T-helper 2 cell (primary cell): ENCODE measurements at regions not wholly inside any gene's neighbourhood (a gene's known extent, or its start where the extent isn't known, plus 50 kb on each side); places are given as distances from the start of the nearest gene placed in this dataset.
A peak's percentile ranks its signal among the peaks of the same experiment; 100 is the strongest.

ENCODE experiments used
- DNase-seq, 5 experiments: peaks; one replicate each; pipeline versions ENCODE4 v3.0.0 to v3.0.0-alpha.2; 2012 to 2022

- no peak for DNase-seq
These were observed 86.3 kb upstream of the STEAP1B start for GRCh38 chr7:22586101-22586785.

- no peak for DNase-seq
These were observed 84.2 kb upstream of the STEAP1B start for GRCh38 chr7:22584179-22584578.

- no peak for DNase-seq
These were observed 83.1 kb upstream of the STEAP1B start for GRCh38 chr7:22582863-22583622.

- peak in 1 of 5 experiments; percentile 34 for DNase-seq
These were observed 81.1 kb upstream of the STEAP1B start for GRCh38 chr7:22581099-22581498.

DNA sequence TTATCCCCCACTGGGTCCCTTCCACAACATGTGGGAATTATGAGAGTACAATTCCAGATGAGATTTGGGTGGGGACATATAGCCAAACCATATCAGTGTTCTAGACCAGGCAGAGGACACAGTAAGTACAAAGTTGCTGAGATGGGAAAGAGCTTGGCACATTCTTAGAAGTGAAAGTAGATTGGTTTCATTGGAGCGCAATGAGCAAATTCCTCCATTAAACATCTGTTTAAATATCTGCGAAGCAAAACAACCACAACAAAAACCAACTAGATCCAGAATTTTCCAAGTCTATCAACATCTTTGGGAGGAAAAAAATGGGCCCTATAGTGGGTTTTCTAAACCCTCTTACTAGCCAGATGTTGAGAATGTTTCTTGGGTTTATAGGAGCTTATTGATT lies 80.0 kb upstream of the STEAP1B start:
- DNase-seq, result no peak

DNA sequence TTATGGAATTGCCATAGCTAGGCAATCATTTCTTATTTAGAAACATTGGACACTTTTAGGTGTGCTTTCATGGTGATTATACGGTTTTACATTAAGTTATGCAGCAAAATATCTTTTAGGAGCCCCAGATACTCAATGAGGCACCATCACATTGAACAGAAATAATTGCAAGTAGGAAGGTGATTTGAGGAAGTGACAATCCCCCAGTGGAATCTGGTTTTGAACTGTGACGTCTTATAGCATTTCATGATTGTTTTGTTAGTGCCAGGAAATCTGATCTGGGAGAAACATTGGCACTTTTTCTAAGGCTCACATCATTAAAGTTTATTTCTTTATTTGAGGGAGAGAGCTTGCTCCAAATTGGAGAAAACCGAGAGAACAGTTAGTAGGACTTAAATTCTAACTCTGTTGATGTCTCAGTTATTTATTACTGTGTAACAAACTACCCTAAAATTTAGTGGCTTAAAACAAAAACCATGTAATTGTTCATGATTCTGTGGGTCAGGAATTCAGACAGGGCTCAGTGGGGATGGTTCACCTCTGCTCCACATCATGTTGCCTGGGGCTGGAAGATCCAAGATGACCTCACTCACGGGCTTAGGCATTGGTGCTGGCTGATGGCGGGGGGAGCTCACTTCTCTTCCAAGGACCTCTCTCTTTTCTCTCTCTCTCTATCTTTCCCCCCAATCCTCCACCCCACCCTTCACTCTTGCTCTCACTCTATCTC lies 78.2 kb upstream of the STEAP1B start:
- no peak for DNase-seq

- no peak for DNase-seq
These were observed 77.5 kb upstream of the STEAP1B start for GRCh38 chr7:22577470-22578001.

DNA sequence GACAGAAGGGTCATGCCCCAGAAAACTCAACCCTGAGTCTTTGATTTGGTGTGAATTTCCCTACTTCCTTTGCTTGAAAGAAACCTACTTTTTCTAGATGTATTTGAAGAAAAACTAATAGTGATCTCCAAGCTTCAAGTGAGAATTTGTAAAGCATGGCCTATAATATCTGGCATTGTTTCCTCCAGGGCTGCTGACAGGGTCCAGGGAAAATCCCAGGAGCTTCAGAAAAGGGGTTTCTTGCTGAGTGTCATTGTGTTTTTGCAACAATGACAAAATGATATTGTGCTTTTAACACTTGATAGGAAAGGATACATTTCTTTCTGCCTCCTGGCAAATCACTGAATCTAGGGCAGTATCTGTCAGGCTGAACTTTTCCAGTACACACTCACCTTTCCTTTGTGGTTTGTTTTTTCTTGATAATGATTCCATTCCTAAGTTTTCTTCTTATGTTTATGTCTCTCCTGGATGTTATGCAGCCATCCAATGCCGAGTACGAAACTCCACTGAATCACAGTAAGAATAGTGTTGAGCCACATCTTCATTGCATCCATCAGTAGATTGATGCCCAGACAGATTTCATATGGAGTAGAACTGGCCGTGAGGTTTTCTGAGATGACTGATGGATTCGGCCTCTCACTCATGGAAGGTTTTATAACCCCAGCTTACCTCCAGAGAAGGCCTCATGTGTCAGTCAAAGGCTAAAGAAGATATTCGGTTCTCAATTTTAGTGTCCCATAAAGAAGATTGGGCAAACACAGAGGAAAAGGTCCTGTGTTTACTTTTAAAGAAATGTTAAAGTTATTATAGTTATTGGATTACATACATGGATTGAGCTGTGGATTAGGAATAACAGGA lies 76.9 kb upstream of the STEAP1B start:
- DNase-seq, result no peak

- DNase-seq, result no peak
These were observed 74.9 kb upstream of the STEAP1B start for GRCh38 chr7:22574754-22575520.

- no peak for DNase-seq
These were observed 72.9 kb upstream of the STEAP1B start for GRCh38 chr7:22572937-22573336.

GRCh38 chr7:22572292-22572691 lies 72.3 kb upstream of the STEAP1B start:
- no peak for DNase-seq

DNA sequence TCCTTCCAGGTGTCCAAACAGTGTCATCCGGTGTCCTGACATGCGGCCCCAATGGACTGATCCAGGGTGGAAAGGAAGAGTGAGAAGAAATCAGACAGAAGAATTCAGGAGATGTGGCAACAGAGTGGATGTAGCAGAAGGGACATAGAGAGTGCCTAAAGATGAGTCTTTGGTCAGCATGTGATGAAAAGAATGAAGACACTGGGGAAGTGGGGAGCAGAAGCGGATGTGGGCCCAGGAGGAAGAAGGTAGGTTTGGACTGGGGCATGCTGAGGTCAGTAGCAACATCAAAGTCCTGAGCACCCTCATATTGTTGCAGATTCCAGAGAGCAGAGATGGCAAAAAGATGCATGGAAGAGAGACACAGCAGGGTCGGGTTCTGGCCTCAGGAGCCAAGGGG lies 71.8 kb upstream of the STEAP1B start:
- DNase-seq, result no peak

DNA sequence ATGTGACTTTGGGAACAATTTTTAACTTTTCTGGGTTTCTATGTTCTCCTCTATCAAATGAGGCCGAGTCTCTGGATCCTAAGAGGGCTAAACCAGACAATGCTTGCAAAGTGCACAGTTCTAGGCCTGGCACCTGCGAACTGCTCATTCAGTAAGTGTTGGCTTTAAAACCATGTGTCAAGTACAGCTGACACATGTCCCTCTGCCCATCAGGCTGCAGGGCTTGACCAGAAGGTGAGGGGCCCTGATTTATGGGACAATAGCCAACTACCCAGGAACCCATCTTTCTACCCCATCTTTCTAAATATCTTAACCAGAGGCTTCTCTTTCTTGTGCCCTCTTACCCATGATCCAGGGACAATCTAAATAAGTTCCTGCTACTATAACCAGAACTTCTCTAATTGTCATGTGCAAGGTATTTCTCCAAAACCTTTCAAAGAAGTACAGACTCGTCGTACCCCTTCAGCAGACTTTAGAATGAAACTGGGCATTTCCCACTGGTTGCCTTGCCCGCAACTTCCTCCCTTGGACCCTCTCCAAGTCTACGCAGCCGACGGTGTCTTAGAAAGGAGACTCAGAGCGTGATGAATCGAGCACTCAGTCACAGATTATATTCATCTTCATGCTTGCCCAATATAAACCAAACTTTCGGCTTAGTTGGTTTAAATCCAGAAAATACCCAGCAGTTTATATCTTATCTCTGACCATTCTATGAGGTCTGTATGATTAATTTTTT lies 69.8 kb upstream of the STEAP1B start:
- DNase-seq, result no peak

- no peak for DNase-seq
These were observed 66.6 kb upstream of the STEAP1B start for GRCh38 chr7:22566592-22566991.

DNA sequence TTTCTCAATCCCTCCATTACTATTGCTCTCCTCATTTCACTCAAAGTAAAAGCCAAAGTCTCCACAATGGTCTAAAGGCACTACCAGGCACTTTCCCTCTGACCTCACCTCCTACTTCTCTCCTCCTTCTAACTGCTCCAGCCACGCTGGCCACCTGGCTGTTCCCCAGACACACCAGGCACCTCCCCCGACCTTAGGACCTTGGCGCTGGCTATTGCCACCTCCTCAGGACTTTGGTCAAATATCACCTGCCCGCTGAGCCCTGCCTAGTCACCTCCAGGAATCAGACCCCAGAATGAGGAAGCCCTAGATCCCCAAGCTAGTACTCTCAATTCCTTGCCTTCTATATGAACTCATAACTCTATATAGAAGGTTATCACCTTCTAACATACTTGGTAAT lies 66.2 kb upstream of the STEAP1B start:
- no peak for DNase-seq

GRCh38 chr7:22565315-22565811 lies 65.4 kb upstream of the STEAP1B start:
- DNase-seq, result no peak

DNA sequence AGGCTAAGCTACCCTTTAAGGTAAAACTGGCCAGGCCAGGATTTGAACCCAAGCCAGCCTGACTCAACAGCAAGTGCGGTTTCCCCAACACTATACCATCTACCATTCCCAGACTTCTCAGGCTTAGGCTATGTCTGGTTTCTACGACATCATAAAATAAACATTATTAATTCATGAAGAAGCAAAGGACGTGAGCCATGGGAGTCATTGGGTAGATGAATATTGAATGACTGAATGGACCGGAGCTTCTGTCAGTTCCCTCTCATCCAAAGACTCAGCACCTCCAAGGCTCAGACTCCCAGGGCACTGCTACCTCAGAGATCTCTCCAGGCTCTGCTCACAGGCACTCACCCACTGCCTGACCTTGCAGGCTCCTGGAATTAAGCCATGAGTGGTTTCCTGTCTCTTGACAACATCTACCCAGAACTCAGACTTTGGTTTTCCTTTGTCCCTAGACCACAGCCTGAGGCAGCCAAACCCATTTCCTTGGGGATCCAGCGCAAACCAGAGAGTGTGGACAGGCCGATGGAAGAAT lies 64.6 kb upstream of the STEAP1B start:
- no peak for DNase-seq

DNA sequence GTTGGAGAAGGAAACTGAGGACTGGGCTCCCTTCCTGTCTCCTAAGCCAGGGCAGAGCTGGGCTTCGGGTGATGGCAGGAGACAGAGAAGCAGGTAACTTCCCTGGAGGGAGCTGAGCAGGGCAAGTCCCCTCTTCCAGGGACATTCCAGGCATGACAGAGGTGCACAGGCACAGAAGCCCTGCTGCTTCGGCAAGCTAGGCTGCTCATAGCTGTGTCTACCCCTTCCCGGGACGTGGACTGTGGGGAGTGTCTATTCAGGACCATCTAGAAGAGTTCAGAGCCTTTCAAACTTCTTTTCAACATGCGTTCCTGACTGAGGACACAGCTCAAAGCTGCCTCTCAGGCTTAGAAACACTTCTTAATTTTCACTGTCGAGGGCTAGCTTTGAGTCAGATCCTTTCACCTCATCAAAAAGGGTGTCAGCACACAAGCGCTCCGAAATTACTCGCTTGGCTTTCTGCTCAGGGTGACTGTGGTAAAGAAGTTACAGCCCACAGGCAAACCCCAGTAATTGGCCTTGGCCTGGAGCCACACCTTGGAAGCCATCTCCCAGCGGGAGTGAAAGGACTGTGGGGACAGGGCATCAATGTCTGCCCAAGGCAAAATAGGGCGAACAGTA lies 63.7 kb upstream of the STEAP1B start:
- DNase-seq, result peak in 1 of 5 experiments; percentile 79

DNA sequence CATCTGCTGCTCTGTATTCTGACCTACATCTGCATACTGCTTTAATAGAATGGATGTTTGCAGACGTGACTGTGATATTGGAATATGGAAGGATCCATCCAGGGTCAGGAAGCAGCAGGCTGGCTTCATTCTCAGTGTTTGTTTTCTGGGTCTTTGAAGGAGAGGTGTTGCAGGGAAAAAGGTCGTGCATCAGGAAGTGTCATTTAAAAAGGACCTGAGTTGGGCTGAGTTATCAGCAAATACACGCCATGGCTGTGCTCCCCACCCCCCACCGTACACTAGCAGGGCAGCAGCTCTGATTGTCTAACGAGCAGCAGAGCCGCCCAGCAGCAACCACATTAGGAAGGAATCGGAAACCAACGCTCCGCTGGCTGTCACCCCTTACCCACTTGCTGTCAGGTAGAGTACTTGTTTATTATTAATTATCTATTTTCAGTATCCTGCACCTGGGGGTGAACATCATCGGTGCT lies 63.1 kb upstream of the STEAP1B start:
- DNase-seq, result peak in 1 of 5 experiments; percentile 76
